GM23338 (cell line): ENCODE measurements at regions not wholly inside any gene's neighbourhood (a gene's known extent, or its start where the extent isn't known, plus 50 kb on each side); places are given as distances from the start of the nearest gene placed in this dataset.
A peak's percentile ranks its signal among the peaks of the same experiment; 100 is the strongest.

Experiments used
- ATAC-seq: fragments of 200-7000 bp; cut with Tn5 transposase; 3 replicates; pipeline ENCODE4 v1.9.1; 2020
- DNase-seq: peaks from one replicate; pipeline ENCODE4 v3.0.0-alpha.2; 2015; ENCODE audit warnings: low spot score
- H2AFZ ChIP-seq: fragments of 200-600 bp; sonication (generic); 2 replicates; pipeline ENCODE4 v1.8.0; 2016; ENCODE audit warnings: antibody characterized with exemption, mild to moderate bottlenecking, moderate library complexity
- H3F3A ChIP-seq: fragments of 200-600 bp; sonication (generic); replicated peaks from 2 replicates; pipeline ENCODE4 v1.8.0; 2017; ENCODE audit warnings: antibody characterized with exemption, mixed run types, low read depth
- H3K27ac ChIP-seq: fragments of 200-600 bp; sonication (generic); 2 replicates; pipeline ENCODE4 v1.6.1; 2016; ENCODE audit warnings: low read depth
- H3K27me3 ChIP-seq: fragments of 200-600 bp; sonication (generic); 2 replicates; pipeline ENCODE4 v1.8.0; 2016; ENCODE audit warnings: mild to moderate bottlenecking, mixed run types, moderate library complexity; ENCODE audit not compliant: insufficient read depth
- H3K36me3 ChIP-seq: fragments of 200-600 bp; sonication (generic); 2 replicates; pipeline ENCODE4 v1.8.0; 2016; ENCODE audit warnings: mild to moderate bottlenecking; ENCODE audit not compliant: insufficient read depth
- H3K4me1 ChIP-seq: fragments of 200-600 bp; sonication (generic); 2 replicates; pipeline ENCODE4 v1.8.0; 2016; ENCODE audit warnings: mild to moderate bottlenecking, moderate library complexity; ENCODE audit not compliant: insufficient read depth
- H3K4me2 ChIP-seq: fragments of 200-600 bp; sonication (generic); 2 replicates; pipeline ENCODE4 v1.7.1; 2017; ENCODE audit warnings: mixed run types
- H3K4me3 ChIP-seq: fragments of 200-600 bp; sonication (generic); 2 replicates; pipeline ENCODE4 v1.6.1; 2016; ENCODE audit warnings: mixed run types
- H3K79me2 ChIP-seq: fragments of 200-600 bp; sonication (generic); replicated peaks from 2 replicates; pipeline ENCODE4 v1.8.0; 2017; ENCODE audit warnings: mild to moderate bottlenecking; ENCODE audit not compliant: insufficient read depth
- H3K9me2 ChIP-seq: fragments of 200-600 bp; sonication (generic); 2 replicates; pipeline ENCODE4 v1.8.0; 2017; ENCODE audit not compliant: insufficient read depth
- H4K20me1 ChIP-seq: fragments of 200-600 bp; sonication (generic); replicated peaks from 2 replicates; pipeline ENCODE4 v1.8.0; 2017; ENCODE audit warnings: mild to moderate bottlenecking; ENCODE audit not compliant: insufficient read depth
- H3K27ac Mint-ChIP-seq: 2 replicates; pipeline ENCODE4 v1.8.0; 2020; ENCODE audit warnings: inconsistent platforms, mild to moderate bottlenecking, moderate library complexity, mixed read lengths
- H3K27me3 Mint-ChIP-seq: 3 replicates; pipeline ENCODE4 v1.8.0; 2022; ENCODE audit warnings: low read depth, mild to moderate bottlenecking, moderate library complexity, mixed read lengths, inconsistent platforms; ENCODE audit not compliant: insufficient read depth, poor library complexity
- H3K36me3 Mint-ChIP-seq: 3 replicates; pipeline ENCODE4 v1.8.0; 2021; ENCODE audit warnings: low read depth, mild to moderate bottlenecking, inconsistent platforms, moderate library complexity, mixed read lengths
- H3K4me1 Mint-ChIP-seq: 3 replicates; pipeline ENCODE4 v1.8.0; 2020; ENCODE audit warnings: mild to moderate bottlenecking, inconsistent platforms, mixed read lengths
- H3K4me3 Mint-ChIP-seq: 3 replicates; pipeline ENCODE4 v1.8.0; 2021; ENCODE audit warnings: moderate library complexity, mild to moderate bottlenecking, inconsistent platforms, mixed read lengths
- H3K9me3 Mint-ChIP-seq: 3 replicates; pipeline ENCODE4 v1.8.0; 2020; ENCODE audit warnings: moderate library complexity, mild to moderate bottlenecking, inconsistent platforms, mixed read lengths
- CREB1 ChIP-seq: fragments of 250-450 bp; sonication (Bioruptor Pico); IDR thresholded peaks from 2 replicates; pipeline ENCODE4 v1.5.0; 2020; ENCODE audit warnings: low read depth, mild to moderate bottlenecking, moderate library complexity
- ETS1 ChIP-seq: IDR thresholded peaks from 2 replicates; pipeline ENCODE4 v1.6.1; 2016; ENCODE audit warnings: antibody characterized with exemption
- EZH2 ChIP-seq: fragments of 200-600 bp; sonication (generic); IDR thresholded peaks from one replicate; pipeline ENCODE4 v1.8.0; 2017; ENCODE audit warnings: antibody characterized with exemption, mild to moderate bottlenecking, low read depth; ENCODE audit not compliant: unreplicated experiment
- EZH2phosphoT487 ChIP-seq: fragments of 200-600 bp; sonication (generic); IDR thresholded peaks from one replicate; pipeline ENCODE4 v1.8.1; 2018; ENCODE audit warnings: antibody characterized with exemption; ENCODE audit not compliant: unreplicated experiment
- JUNB ChIP-seq: IDR thresholded peaks from one replicate; pipeline ENCODE4 v1.6.1; 2016; ENCODE audit warnings: antibody characterized with exemption; ENCODE audit not compliant: unreplicated experiment
- NANOG ChIP-seq: IDR thresholded peaks from 2 replicates; pipeline ENCODE4 v1.6.1; 2016; ENCODE audit warnings: antibody characterized with exemption, borderline replicate concordance
- REST ChIP-seq: IDR thresholded peaks from one replicate; pipeline ENCODE4 v1.6.1; 2018; ENCODE audit warnings: antibody characterized with exemption; ENCODE audit not compliant: unreplicated experiment
- ZNF331 ChIP-seq: fragments of 250-450 bp; sonication (Bioruptor Pico); IDR thresholded peaks from 2 replicates; pipeline ENCODE4 v1.5.0; 2020; ENCODE audit warnings: low read depth, mild to moderate bottlenecking, moderate library complexity
- ZNF462 ChIP-seq: fragments of 250-450 bp; sonication (Bioruptor Pico); IDR thresholded peaks from 2 replicates; pipeline ENCODE4 v1.5.0; 2020; ENCODE audit warnings: mild to moderate bottlenecking, moderate library complexity

- TF ChIP-seq REST (no peak), EZH2 (no peak), EZH2phosphoT487 (no peak), ETS1 (no peak), ZNF331 (no peak)
These were observed 277.5 kb upstream of the HSFY2 start (continued) for GRCh38 chrY:19051021-19051420.

DNA sequence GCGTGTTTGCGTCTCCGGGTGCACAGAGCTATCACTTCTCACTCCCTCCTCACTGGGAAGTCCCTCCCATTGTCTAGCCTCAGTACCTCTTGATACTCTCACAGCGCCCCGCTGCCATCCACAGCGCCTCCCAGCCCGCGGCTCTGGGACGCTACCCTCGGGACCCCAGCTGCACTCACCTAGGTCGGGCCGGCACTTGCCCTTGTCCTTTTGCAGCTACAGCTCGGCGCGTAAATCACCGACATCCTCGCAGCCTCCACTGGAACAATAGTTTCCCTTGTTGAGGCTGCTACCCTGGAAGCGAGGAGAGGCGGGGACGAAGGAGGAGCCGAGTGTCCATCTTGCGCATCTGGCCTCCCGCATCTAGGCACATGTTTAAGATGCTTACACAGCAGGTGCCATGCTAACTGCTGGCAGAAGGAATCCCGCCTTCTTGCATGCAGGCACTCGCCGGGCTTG lies 269.5 kb upstream of the HSFY2 start:
- Mint-ChIP-seq H3K4me3 (peak overlapping the region; percentile 59), H3K4me1 (peaks cover 35% of the 10 kb centered on the region), H3K27ac (peak overlapping the region; percentile 67), H3K9me3 (peaks cover 23% of the 10 kb centered on the region), H3K36me3 (peaks cover 64% of the 10 kb centered on the region), H3K27me3 (peaks cover 9% of the 10 kb centered on the region)
- Histone ChIP-seq H3K4me3 (peak overlapping the region; percentile 43), H3K4me2 (peak overlapping the region; percentile 64), H2AFZ (no peak overlapping the region), H3K36me3 (no peaks in the 10 kb centered on the region), H3K79me2 (peaks cover 33% of the 10 kb centered on the region), H3K27me3 (no peaks in the 10 kb centered on the region), H3K27ac (peak overlapping the region; percentile 87), H3K9me2 (no peaks in the 10 kb centered on the region), H4K20me1 (no peaks in the 10 kb centered on the region), H3F3A (no peaks in the 10 kb centered on the region), H3K4me1 (peaks cover 18% of the 10 kb centered on the region)
- peak; percentile 49 for ATAC-seq
- peak; percentile 84 for DNase-seq
- TF ChIP-seq JUNB: no peak
- no peak for TF ChIP-seq ETS1
- no peak for TF ChIP-seq ZNF462 (CRISPR knock-in tag)
- TF ChIP-seq NANOG: no peak
- TF ChIP-seq CREB1 (CRISPR knock-in tag): no peak
- no peak for TF ChIP-seq ZNF331
- no peak for TF ChIP-seq REST
